Type B pancreatic cell (in vitro differentiated cells): ENCODE measurements at regions not wholly inside any gene's neighbourhood (a gene's known extent, or its start where the extent isn't known, plus 50 kb on each side); places are given as distances from the start of the nearest gene placed in this dataset.

ENCODE experiments used
- DNase-seq: peaks from one replicate; pipeline ENCODE4 v3.0.0; 2021; ENCODE audit warnings: mixed read lengths; ENCODE audit not compliant: unreplicated experiment; ENCODE audit errors: extremely low spot score
- H3K27ac Mint-ChIP-seq: 2 replicates; pipeline ENCODE4 v1.8.0; 2021; ENCODE audit warnings: mild to moderate bottlenecking, mixed read lengths
- H3K27me3 Mint-ChIP-seq: 2 replicates; pipeline ENCODE4 v1.8.0; 2021; ENCODE audit warnings: mixed read lengths
- H3K36me3 Mint-ChIP-seq: 2 replicates; pipeline ENCODE4 v1.8.0; 2021; ENCODE audit warnings: mixed read lengths
- H3K4me1 Mint-ChIP-seq: one replicate; pipeline ENCODE4 v1.8.0; 2021; ENCODE audit warnings: mixed read lengths; ENCODE audit not compliant: unreplicated experiment
- H3K4me3 Mint-ChIP-seq: 2 replicates; pipeline ENCODE4 v1.8.0; 2021; ENCODE audit warnings: mild to moderate bottlenecking, mixed read lengths
- H3K9me3 Mint-ChIP-seq: 2 replicates; pipeline ENCODE4 v1.8.0; 2021; ENCODE audit warnings: mixed read lengths
- TF ChIP-seq, protein P1 (sequence below): fragments of 200-600 bp; sonication (generic); conservative IDR thresholded peaks from 2 replicates; pipeline ENCODE4 v1.5.0; 2021; ENCODE audit warnings: antibody characterized with exemption, mild to moderate bottlenecking

- TF ChIP-seq, protein P1, sequence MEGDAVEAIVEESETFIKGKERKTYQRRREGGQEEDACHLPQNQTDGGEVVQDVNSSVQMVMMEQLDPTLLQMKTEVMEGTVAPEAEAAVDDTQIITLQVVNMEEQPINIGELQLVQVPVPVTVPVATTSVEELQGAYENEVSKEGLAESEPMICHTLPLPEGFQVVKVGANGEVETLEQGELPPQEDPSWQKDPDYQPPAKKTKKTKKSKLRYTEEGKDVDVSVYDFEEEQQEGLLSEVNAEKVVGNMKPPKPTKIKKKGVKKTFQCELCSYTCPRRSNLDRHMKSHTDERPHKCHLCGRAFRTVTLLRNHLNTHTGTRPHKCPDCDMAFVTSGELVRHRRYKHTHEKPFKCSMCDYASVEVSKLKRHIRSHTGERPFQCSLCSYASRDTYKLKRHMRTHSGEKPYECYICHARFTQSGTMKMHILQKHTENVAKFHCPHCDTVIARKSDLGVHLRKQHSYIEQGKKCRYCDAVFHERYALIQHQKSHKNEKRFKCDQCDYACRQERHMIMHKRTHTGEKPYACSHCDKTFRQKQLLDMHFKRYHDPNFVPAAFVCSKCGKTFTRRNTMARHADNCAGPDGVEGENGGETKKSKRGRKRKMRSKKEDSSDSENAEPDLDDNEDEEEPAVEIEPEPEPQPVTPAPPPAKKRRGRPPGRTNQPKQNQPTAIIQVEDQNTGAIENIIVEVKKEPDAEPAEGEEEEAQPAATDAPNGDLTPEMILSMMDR: no peak
- Mint-ChIP-seq H3K4me1 (no peaks in the 10 kb centered on the region), H3K4me3 (no peak overlapping the region), H3K27me3 (peaks cover 69% of the 10 kb centered on the region), H3K36me3 (peaks cover 5% of the 10 kb centered on the region), H3K9me3 (peaks cover 10% of the 10 kb centered on the region), H3K27ac (no peak overlapping the region)
- no peak for DNase-seq
Measured at GRCh38 chr1:4894566-4894965, 240.2 kb downstream of the AJAP1 start.

DNA sequence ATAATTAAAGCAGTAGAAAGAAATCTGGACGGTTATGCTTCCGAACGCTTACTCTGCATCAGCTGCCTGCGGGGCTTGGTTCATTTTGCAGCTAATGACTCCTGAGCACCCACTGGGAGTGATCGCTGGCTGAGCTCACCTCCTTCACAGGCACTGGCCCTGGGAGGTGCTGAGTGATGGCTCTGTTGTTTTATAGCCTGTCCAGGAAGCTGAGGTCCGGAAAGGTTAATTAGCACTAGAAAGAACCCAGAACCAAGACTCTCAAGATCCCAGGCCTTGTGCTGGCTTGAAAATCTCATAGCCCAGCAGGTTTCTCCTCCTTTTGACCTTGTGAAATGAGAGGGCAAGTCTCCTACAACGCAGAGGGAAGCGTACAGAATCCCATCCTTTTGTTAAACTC lies 226.2 kb downstream of the AJAP1 start:
- no peaks in the 10 kb centered on the region for H3K36me3 Mint-ChIP-seq
- no peak overlapping the region for H3K27ac Mint-ChIP-seq
- H3K4me3 Mint-ChIP-seq: no peak overlapping the region
- H3K27me3 Mint-ChIP-seq: peaks cover 22% of the 10 kb centered on the region
- TF ChIP-seq, protein P1: no peak
- no peak for DNase-seq
- H3K9me3 Mint-ChIP-seq: peaks cover 5% of the 10 kb centered on the region
- H3K4me1 Mint-ChIP-seq: no peaks in the 10 kb centered on the region

- DNase-seq: no peak
- no peak overlapping the region for H3K27ac Mint-ChIP-seq
- no peaks in the 10 kb centered on the region for H3K36me3 Mint-ChIP-seq
- no peaks in the 10 kb centered on the region for H3K4me1 Mint-ChIP-seq
- peaks cover 10% of the 10 kb centered on the region for H3K27me3 Mint-ChIP-seq
- no peaks in the 10 kb centered on the region for H3K9me3 Mint-ChIP-seq
- H3K4me3 Mint-ChIP-seq: no peak overlapping the region
- TF ChIP-seq, protein P1: no peak
Measured at GRCh38 chr1:4877426-4877825, 223.0 kb downstream of the AJAP1 start.

DNA sequence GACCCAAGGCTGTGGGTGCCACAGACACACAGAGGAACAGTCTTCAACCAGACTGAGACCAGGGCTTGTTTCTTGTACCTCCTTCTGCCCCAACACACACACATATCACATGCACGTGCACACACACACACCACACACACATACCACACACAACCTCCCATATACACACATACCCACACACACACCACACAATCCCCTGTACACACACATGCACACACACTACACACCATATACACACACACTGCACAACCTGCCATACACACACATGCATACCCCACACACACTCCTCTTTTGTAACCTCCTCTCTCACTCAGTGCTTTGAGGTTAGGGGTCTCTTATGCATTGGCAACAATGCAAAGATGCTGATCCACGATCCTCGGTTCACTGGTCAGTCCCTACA lies 217.0 kb downstream of the AJAP1 start:
- TF ChIP-seq, protein P1: no peak
- H3K36me3 Mint-ChIP-seq: no peaks in the 10 kb centered on the region

DNA sequence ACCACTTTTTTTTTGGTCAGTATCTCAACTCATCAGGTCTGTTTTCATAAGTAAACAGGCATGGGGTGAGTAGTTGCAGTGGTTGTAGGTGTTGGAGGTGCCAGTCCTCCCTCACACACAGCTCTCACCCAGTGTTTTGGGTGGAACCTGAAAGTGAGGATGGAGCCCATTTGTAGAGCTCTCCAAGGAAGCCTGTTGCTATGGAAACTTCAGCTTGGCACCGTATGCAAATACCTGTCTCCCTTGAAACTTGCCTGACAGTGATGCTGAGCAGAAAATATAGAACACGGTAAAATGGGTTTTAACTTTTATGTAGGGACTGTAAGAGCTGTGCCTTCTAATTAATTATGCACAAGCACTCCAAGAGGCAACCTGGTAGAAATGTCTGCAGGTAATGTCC lies 214.1 kb downstream of the AJAP1 start:
- Mint-ChIP-seq H3K27me3 (peaks cover 14% of the 10 kb centered on the region), H3K4me1 (no peaks in the 10 kb centered on the region), H3K36me3 (no peaks in the 10 kb centered on the region), H3K27ac (no peak overlapping the region), H3K4me3 (no peak overlapping the region), H3K9me3 (no peaks in the 10 kb centered on the region)
- TF ChIP-seq, protein P1: no peak
- DNase-seq: no peak

More for the DNA sequence above, 217.0 kb downstream of the AJAP1 start:
- no peak for DNase-seq
- H3K4me3 Mint-ChIP-seq: no peak overlapping the region
- no peaks in the 10 kb centered on the region for H3K4me1 Mint-ChIP-seq
- no peaks in the 10 kb centered on the region for H3K9me3 Mint-ChIP-seq
- H3K27ac Mint-ChIP-seq: no peak overlapping the region
- peaks cover 6% of the 10 kb centered on the region for H3K27me3 Mint-ChIP-seq

DNA sequence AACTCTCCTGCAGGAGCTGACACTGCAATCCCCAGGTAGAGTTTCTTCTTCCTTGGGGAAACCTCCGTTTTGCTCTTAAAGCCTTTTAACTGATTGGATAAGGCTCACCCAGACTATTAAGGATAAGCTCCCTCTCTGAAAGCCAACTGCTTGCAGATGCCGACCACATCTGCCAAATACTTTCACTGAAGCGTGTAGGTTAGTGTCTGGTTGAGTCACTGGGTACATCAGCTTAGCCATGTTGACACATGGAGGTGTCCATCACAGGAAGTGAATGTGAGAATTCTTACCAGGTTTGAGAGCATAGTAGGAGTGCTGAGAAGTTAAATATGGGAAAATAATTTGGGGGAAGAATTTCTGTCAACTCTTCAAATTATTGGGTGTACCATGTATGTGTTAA lies 202.0 kb downstream of the AJAP1 start:
- Mint-ChIP-seq H3K4me1 (no peaks in the 10 kb centered on the region), H3K27ac (no peak overlapping the region), H3K4me3 (no peak overlapping the region), H3K27me3 (peaks cover 7% of the 10 kb centered on the region), H3K36me3 (no peaks in the 10 kb centered on the region), H3K9me3 (no peaks in the 10 kb centered on the region)
- TF ChIP-seq, protein P1: no peak
- no peak for DNase-seq
